GM12891 (cell line): ENCODE measurements at regions not wholly inside any gene's neighbourhood (a gene's known extent, or its start where the extent isn't known, plus 50 kb on each side); places are given as distances from the start of the nearest gene placed in this dataset.

Experiments
- DNase-seq: peaks from one replicate; pipeline ENCODE4 v3.0.0; 2011; ENCODE audit warnings: low spot score; ENCODE audit not compliant: insufficient read length
- FAIRE-seq: peaks from 2 replicates; lab custom pipeline; 2011; peaks lifted over from hg19 to GRCh38; lab: Jason Lieb, UNC
- PAX5 ChIP-seq: IDR thresholded peaks from 2 replicates; pipeline ENCODE4 v1.6.1; 2011; ENCODE audit warnings: low read length, moderate library complexity, mild to moderate bottlenecking; ENCODE audit not compliant: insufficient read depth, severe bottlenecking
- POLR2A ChIP-seq: IDR thresholded peaks from 2 replicates; pipeline ENCODE4 v1.6.1; 2011; ENCODE audit warnings: low read depth, low read length, control low read depth
- POLR2AphosphoS5 ChIP-seq: IDR thresholded peaks from 2 replicates; pipeline ENCODE4 v1.6.1; 2011; ENCODE audit warnings: low read depth, low read length, control low read depth
- POU2F2 ChIP-seq: IDR thresholded peaks from 2 replicates; pipeline ENCODE4 v1.6.1; 2011; ENCODE audit warnings: low read depth, mild to moderate bottlenecking, control low read depth, low read length, moderate library complexity
- SPI1 ChIP-seq: IDR thresholded peaks from 2 replicates; pipeline ENCODE4 v1.6.1; 2011; ENCODE audit warnings: low read depth, low read length, control low read depth
- TAF1 ChIP-seq: IDR thresholded peaks from 2 replicates; pipeline ENCODE4 v1.6.1; 2011; ENCODE audit warnings: low read depth, low read length, control low read depth

DNA sequence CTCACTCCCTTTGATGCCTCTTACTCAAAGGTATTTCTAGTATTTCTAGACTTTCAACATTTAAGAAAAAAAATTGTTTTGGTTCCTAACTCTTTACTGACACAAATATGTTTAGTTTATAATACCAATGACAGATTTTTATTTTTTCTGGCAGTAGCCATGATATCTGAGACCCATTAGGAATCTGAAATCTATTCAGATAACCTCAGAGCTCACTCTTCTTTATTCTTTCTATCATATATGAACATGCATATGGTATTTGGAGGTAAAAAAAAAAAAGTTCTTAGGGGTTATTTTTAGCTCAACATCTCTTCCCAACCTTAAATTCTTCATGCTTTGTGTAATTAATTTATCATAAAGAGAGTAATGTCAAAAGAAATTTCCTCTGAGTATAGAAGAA, 465.5 kb downstream of the CDH2 start:
- no peak for FAIRE-seq
- no peak for TF ChIP-seq PAX5
- no peak for TF ChIP-seq POLR2A
- TF ChIP-seq POU2F2, result no peak
- TF ChIP-seq SPI1, result no peak
- no peak for TF ChIP-seq POLR2AphosphoS5
- TF ChIP-seq TAF1, result no peak
- no peak for DNase-seq

DNA sequence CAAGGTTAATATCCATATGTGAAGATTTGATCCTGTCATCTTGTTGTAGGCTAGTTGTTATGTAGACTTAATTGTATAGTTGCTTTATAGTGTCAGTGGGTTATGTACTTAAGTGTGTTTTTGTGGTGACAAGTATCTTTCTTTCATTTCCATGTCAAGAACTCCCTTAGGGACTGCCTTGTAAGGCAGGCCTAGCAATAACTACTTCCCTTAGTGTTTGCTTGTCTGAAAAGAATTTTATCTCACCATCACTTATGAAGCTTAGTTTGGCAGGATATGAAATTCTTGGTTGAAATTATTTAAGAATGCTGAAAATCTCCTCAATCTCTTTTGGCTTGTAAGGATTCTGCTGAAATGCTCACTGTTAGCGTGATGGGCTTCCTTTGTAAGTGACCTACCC, 467.6 kb downstream of the CDH2 start:
- TF ChIP-seq PAX5, result no peak
- TF ChIP-seq POLR2AphosphoS5, result no peak
- TF ChIP-seq POU2F2, result no peak
- no peak for TF ChIP-seq TAF1
- TF ChIP-seq POLR2A, result no peak
- TF ChIP-seq SPI1, result no peak
- DNase-seq (no peak), FAIRE-seq (no peak)

DNA sequence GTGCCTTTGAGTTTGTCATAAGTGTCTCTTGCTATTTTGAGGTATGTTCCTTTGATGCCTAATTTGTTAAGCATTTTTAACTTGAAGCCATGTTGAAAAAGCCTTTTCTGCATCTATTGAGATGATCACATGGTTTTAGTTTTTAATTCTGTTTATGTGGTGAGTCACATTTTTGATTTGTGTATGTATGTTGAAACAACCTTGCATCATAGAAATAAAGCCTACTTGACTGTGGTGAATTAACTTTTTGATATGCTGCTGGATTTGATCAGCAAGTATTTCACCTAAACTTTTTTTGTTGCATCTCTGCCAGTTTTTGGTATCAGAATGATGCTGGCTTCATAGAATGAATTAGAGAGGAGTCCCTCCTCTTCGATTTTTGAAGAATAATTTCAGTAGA, 469.7 kb downstream of the CDH2 start:
- TF ChIP-seq POLR2AphosphoS5, result no peak
- no peak for TF ChIP-seq PAX5
- TF ChIP-seq POLR2A, result no peak
- TF ChIP-seq TAF1, result no peak
- no peak for TF ChIP-seq SPI1
- no peak for TF ChIP-seq POU2F2
- DNase-seq, result no peak
- FAIRE-seq, result no peak

DNA sequence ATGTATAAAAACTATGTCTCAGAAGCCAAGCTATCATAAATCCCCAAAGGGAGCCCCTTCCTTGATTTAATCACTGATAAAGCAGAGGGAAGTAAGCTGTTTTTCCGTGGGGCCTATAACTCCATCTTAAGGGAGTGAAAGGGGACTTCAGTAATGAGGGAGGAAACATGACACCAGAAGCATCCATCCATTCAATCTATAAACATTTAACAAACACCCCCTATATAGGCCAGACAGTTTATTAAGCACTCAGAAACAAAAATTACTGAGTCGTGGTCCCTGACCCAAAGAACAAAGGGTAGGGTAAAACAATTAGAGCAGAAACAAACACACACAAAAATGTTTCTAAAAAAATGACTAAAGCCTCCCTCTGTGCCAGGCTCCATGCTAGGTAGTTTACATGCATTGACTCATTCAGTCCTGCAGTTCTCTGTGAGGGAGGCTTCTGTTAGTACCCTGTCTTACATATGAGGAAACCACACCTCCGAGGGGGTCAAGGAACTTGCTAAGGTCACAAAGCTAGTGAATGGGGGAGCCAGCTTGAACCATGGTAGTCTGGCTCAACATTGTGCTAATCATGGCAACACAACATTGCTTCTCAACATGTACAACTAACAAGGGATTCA, 472.1 kb downstream of the CDH2 start:
- FAIRE-seq, result no peak
- TF ChIP-seq PAX5, result no peak
- no peak for TF ChIP-seq POU2F2
- TF ChIP-seq TAF1, result no peak
- TF ChIP-seq POLR2A, result no peak
- no peak for DNase-seq

DNA sequence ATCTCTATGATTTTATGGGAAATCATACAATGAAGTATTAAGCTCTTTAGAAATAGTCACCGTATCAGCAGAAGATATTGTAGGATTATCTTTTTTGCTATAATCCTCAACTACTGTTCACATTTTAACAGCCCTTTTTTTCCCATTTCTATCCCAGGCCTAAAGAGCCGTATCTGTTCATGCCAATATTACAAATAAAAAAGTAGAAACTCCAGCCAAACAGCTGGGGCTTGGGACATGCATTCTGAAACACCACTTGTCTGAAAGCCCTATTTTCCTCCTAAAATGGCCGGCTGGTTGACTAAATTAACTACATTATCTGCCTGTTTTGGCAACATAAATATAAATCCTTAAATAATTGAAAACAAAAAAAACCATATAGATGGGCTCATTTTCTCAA, 477.8 kb downstream of the CDH2 start:
- TF ChIP-seq POU2F2, result no peak
- no peak for TF ChIP-seq SPI1
- TF ChIP-seq POLR2AphosphoS5, result no peak
- TF ChIP-seq TAF1, result no peak
- no peak for TF ChIP-seq PAX5
- no peak for TF ChIP-seq POLR2A
- FAIRE-seq (no peak), DNase-seq (no peak)

DNA sequence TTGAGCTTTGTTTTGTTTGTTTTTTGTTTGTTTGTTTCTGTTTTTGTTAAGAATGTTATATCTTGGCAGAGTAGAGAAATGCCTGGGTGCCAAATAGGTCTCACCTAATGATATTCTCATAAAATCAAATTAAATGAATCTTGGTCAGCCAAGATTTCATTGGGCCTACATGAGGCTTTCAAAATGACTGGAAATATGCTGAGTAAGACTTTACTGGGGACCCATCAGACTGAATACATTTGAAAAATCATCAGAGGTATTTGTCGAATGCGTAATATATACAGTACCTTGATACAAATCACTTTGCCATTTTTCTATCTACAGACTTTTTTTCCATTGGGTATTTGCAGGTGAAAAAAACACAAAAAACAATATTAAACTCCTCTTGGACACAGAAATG, 480.8 kb downstream of the CDH2 start:
- no peak for FAIRE-seq
- no peak for TF ChIP-seq PAX5
- no peak for TF ChIP-seq POLR2A
- no peak for DNase-seq

DNA sequence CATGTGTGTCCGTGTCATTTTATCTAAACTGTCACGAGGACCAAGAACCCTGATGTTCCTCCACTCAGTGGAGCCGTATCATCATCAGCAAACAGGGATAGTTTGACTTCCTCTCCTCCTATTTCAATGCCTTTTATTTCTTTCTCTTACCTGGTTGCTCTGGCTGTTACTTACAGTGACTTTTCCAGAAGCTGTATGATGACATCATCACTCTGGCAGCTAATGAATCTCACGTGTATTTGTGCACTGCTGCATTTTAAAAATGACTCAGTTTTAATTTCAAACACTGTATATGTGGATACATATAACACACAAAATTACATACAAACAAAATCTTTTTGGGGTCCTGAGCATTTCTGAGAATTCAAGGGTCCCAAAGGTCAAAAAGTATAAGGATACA, 481.4 kb downstream of the CDH2 start:
- FAIRE-seq (no peak), DNase-seq (no peak)
- TF ChIP-seq POLR2A (no peak), POU2F2 (no peak), TAF1 (no peak)

DNA sequence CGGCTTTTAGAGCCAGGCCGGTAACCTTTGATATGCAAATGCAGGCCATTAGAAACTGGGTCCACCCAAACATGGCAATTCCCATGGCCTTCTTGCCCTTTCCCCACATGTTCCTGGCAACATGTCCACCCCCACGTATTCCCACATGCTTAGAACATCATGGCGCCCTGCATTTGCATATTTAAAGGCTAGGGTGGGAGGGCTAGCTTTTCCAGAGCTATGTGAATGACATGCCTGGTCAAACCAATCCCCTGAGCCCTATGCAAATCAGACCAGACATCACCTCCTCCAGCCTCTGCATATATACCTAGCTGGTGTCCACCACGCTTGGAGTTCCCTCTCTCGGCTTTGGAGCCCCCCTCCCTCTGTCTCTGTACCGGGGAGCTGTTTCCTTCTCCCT, 481.9 kb downstream of the CDH2 start:
- FAIRE-seq (no peak), DNase-seq (no peak)
- TF ChIP-seq POU2F2 (no peak), SPI1 (no peak), PAX5 (no peak), POLR2A (no peak), POLR2AphosphoS5 (no peak), TAF1 (no peak)

DNA sequence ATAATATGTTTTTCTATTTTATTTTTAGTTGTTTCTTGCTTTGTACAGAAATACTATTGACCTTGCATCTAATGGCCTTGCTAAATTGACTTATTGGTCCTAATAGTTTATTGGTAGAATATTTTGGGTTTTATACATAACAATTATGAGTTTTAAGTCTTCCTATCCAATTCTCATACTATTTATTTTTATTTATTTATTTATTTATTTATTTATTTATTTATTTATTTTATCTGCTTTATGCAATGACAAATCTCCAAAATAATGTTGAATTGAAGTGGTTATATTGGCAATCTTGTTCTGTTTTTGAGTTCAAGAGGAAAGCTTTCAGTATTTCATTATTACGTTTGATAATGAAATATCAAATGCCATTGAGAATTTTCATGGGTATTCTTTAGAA, 488.3 kb downstream of the CDH2 start:
- DNase-seq, result no peak
- TF ChIP-seq SPI1, result no peak
- no peak for FAIRE-seq

DNA sequence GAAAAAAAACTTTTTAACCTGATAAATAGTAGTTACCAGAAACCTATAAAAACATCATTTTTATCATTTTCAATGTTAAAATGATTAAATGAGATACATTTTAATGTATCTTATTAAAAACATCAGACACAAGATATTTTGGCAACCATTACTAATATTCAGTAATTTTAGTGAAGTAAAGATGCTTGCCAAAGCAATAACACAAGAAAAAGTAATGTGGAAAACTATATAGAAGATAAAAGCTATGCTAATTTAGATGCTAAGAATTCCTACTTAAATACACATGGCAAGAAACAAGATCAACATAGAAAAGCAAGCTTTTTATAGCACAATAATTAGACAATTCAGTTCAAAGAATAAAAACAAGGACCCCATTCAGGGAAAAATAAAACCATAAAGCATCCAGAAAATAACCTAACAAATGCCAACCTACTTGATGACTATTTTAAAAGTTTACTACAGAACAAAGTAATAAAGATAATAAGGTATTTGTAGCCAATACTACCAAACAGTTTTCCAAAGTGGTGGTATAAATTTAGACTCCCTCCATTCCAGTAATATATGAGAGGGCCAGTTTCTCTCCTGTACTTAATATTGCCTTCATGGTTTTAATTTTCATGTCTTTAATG, 489.5 kb downstream of the CDH2 start:
- DNase-seq, result no peak
- TF ChIP-seq POLR2A, result no peak
- no peak for TF ChIP-seq PAX5
- TF ChIP-seq SPI1, result no peak
- TF ChIP-seq POLR2AphosphoS5, result no peak
- TF ChIP-seq POU2F2, result no peak
- TF ChIP-seq TAF1, result no peak
- FAIRE-seq, result no peak
